CD4-positive, alpha-beta T cell treated with Interleukin-15 for 1 hour (primary cell): ENCODE measurements at regions not wholly inside any gene's neighbourhood (a gene's known extent, or its start where the extent isn't known, plus 50 kb on each side); places are given as distances from the start of the nearest gene placed in this dataset.

Experiments used
- DNase-seq: peaks from one replicate; pipeline ENCODE4 v3.0.0-alpha.2; 2020

DNA sequence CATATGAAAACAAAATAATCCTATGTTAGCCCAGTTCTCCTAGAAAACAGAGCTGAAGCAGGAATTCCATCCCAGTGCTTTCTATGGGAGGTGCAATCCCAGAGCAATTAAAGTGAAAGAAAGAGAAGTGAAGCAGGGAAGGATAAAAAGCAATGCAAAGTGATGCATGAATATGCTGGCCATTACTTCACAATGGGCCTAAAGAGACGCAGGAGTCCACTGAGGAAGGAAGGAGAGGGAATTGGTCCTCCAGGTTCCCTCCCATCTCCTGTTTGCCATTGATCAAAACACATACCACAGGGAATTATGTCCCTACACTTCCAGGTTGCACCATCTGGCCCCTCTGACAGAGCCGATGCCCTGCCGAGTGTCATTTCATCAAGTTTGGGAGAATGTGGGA lies 392.2 kb upstream of the NFE2L3 start:
- DNase-seq: no peak

DNA sequence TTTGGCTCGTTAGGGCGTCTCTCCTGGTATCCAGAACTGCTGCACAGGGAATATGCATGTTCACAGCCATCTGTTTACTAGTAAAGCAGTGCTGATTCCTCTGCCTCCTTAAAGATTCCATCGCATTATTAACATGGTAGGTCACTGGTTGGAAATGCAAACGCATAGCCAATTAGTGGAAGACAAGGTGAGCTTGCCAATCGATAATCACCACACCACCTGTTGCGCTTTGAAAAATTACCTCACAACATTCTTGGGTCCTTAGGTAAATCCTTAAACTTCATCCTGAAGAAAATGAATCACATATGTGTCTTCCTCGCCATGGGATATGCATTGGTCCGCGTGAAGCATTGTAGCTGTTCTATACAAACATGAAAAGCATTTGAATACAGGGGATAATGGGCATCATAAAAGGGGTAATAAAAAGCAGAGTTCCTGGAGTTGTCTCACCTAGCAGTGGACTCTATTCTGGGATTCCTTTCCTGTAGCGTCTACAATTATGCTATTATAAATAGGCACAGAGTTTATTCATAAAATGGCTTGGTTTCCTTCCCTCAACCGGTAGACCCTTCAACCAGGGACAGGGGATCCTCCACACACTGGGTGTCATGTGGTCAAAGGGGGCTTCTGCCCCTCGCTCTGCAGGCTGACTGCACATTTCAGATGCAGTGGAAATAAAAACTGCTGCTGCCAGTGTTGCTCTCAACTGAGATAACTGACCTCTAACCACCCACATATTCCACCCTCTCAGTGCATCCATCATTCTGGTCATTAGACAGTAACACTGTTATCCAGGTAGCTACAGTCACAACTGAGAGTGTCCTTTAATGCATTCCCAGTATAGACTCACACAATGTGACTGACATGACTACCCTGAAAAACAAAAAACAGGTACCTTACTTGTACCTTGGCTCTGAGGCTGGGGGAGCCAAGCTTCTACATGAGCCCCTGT lies 389.2 kb upstream of the NFE2L3 start:
- no peak for DNase-seq

GRCh38 chr7:25763463-25763860 lies 388.5 kb upstream of the NFE2L3 start:
- no peak for DNase-seq

- no peak for DNase-seq
Measured at GRCh38 chr7:25765110-25765655, 386.8 kb upstream of the NFE2L3 start.

- no peak for DNase-seq
Measured at GRCh38 chr7:25770235-25770634, 381.8 kb upstream of the NFE2L3 start.

DNA sequence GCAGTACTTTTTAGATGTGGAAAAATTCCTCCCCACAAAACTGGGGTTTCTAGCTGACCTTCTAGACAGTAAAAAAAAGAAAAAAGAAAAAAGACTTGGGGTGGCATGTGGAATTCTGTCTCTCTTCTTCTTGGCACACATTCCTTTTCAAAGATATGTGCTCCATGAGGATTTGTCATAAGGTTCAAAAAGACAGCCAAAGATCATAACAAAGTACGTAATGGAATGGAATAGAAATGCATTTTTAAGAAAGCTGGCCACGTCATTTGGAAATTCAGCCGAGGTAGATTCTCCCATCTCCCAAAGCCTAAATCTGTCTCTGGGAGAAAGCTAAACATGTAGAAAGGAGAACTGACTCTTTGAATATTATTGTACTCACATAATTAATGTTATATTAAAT lies 381.3 kb upstream of the NFE2L3 start:
- DNase-seq: no peak

DNA sequence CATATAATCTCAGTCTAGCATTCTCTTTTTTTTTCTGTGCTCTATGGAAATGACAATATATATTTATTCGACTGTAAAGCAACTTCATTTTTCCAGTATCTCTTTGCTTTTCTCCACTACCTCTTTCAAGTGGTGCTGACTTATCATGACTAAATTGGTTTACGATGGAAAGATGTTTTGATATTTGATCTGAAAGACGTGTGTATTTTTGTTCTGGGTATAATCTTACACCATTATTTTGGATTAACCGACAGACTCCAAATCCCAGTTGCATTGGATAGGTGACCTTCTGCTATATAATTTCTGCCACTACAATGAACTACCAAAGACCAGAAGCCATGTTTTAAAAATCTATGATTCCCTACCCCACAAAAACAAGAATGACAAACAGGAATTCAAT lies 380.5 kb upstream of the NFE2L3 start:
- DNase-seq: no peak

DNA sequence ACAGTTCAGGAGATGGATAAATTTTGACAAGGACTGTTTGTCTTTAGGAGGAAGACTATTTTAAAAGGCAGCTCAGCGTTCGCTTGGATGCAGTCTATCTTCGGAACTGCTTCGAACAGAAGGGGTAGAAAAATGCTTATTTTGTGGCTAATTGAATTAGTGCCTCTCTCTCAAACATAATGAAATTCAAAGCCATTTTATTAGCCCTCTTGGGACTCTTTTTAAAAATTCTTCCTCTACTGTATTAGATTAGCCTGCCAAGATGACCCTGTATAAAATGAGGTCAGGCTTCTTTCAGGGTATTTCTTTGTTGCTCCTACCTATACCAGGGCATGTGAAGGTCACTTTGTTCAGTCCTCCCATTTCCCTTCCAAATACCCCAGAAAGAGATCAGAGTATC lies 379.2 kb upstream of the NFE2L3 start:
- no peak for DNase-seq

DNA sequence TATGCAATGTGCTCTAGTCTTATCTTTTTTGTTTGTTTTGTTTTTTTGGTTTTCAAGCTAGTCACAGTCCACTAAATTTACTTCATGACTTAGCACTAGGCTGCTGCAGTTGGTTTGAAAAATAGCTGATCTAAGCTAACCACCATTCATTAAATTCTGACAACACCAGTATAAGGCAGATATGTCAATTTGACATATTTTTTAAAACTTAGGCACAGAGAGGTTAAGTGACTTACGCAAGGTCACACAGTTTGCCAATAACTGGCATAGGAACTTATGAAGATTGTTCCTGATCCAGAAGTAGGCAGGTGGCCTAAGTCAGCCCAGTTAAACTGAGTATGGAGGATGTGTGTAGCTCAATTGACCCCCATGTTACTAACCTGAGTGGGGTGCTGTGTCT lies 377.3 kb upstream of the NFE2L3 start:
- no peak for DNase-seq

DNA sequence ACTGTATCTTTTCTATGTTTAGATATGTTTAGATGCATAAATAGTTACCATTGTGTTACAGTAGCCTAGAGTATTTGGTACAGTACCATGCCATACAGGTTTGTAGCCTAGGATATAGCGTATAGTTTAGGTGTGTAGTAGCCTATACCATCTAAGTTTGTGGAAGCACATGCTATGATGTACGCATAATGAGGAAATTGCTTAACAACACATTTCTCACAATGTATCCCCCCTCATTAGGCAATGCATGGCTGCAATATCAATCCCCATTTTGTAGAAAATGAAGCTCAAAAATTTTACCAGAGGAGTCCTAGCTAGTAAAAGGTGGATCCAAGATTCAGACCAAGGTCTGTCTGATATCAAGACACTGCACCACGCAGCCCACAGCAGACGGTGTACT lies 376.4 kb upstream of the NFE2L3 start:
- DNase-seq: no peak

DNA sequence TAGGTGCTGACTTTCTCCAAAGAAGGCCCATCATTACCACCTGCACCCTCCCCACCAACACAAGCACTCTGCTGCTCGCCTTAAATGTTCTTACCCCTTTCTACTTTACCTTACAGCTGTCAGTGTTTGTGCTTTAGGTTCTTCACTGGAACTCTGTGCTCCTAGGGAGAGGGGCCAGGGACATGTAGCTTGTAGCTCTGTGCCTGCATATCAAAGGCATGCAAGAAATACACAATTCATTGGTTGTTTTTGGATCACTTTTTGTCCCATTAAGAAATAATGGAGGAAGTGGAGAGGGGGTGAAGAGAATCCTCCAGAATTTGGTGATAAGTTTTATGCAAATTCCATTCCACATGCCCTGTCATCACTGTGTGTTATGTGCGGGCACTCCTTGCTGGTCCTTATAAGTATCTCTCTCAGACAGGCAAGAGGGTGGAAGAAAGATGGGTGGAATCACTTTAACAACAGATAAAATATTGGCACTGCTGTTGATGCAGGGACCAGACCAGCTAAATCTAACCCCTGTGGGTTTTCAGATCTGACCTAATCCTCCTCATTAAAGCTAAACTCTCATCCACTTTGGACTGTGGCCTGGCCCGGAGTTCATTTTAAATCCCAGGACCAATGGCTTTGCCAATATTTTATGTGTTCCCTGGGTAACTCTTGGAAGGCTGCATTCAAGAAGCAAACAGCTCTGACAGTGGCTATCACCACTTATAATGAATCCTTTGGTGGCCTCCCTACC lies 375.8 kb upstream of the NFE2L3 start:
- no peak for DNase-seq

- no peak for DNase-seq
Measured at GRCh38 chr7:25776744-25777123, 375.3 kb upstream of the NFE2L3 start.

- no peak for DNase-seq
Measured at GRCh38 chr7:25777969-25778708, 373.9 kb upstream of the NFE2L3 start.

DNA sequence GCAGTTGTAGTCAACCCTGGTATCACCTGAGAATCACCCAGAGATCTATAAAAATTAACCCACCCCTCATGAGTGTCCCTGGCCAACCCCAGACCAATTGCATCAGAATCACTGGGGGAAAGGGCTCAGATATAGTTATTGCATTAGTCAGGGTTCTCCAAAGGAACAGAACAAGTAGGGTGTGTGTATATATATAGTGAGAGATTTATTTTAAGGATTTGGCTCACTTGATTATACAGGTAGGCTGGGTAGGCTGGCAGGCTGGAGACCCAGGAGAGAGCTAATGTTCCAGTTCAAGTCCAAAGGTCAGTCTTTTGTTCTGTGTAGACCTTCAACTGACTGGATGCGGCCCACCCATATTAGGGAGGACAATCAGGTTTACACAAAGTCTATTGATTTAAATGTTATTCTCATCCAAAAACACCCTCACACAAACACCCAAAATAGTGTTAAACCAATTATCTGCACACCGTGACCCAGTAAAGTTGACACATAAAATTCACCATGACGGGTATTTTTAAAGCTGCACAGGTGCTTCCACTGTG lies 372.9 kb upstream of the NFE2L3 start:
- DNase-seq: no peak

- DNase-seq: no peak
Measured at GRCh38 chr7:25780904-25781303, 371.1 kb upstream of the NFE2L3 start.

DNA sequence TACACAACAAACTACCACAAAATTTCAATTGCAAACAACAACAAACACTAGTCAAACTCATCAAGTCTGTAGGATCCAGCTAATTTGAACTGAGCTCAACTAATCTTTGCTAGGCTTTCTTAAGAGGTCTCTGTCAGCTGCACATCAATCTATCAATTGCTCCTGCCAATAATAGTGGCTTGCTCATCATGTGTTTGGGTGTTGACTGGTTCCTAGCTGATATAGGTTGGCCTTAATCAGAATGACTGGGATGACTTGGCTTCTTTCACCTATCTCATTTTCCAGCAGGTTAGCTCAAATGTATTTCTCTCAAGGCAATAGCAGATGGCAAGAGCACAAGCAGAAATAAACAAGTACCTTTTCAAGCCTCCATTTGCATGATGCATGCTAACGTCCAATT lies 370.3 kb upstream of the NFE2L3 start:
- no peak for DNase-seq

DNA sequence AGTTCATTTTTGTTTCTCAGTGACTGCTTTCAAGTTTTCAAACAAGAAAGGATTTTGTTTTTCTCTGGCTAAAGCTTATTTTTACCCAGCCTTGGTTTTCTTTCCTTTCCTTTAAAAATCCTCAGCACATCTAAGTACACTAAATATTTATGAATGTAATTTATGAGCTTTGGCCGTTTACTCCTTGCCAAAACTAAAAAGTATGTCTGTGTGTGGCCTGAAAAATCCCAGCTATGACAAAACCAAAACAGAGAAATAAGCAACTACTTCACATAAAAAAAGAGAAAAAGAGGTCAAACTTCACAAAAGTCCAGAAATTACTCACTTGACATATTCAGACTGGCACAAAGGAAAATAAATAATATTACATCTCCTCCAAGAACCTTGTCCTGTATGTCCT lies 365.1 kb upstream of the NFE2L3 start:
- no peak for DNase-seq

DNA sequence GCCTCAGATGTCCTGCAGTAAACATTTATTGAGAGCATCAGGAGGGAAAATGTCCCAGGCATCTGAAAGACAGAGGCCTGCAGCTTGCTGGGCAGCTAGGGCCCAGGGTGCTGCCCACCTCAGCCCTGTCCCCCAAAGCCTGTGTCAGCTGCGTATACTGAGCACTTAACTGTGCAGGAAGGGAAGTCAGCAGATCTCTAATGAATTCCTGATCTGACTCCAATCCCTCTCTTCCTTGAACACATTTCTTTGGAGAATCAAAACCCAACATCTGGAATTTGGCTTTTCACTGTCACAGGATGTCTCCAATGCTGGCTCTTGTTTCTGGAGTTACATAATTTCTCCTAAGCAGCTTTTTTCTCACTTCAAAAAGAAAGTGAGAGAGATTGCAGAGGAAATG lies 364.7 kb upstream of the NFE2L3 start:
- DNase-seq: no peak

GRCh38 chr7:25788371-25788770 lies 363.6 kb upstream of the NFE2L3 start:
- no peak for DNase-seq

DNA sequence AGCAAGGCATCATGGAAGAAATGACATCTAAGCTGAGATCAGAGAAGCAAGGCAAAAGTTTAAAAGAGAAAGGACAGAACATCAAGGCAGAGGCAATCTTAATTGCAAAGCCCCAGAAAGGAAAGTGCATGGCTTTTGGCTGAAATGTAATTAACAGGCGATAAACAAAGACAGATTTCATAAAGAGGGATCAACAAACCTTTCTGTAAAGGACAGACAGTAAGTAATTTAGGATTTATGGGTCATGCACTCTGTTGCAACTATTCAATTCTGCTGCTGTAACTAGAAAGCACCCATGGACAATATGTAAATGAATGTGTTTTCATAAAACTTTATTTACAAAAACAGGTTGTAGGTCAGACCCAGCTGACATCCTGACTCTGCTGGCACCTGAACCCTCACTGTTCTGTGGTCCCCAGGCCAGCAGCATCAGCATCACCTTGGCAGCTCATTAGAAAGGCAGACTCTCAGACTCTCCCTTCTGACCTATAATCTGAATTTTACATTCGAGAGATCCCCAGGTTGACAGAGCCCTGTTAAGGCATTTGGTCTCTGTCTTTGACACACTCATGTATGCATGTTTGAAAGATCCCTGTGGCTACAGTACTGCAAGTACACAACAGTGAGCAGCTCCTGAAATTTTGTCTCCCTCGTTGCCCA lies 362.9 kb upstream of the NFE2L3 start:
- DNase-seq: no peak

GRCh38 chr7:25789701-25790640 lies 362.0 kb upstream of the NFE2L3 start:
- no peak for DNase-seq
